Adrenal gland (tissue), 9 donors: ENCODE measurements at regions not wholly inside any gene's neighbourhood (a gene's known extent, or its start where the extent isn't known, plus 50 kb on each side); places are given as distances from the start of the nearest gene placed in this dataset.

Experiments
- DNase-seq, 7 donors: peaks; one replicate each; pipeline ENCODE4 v3.0.0-alpha.2; 2019 to 2020
- H3K27ac ChIP-seq, 5 donors: fragments of 200-600 bp; sonication (generic) in 4 of 5; 1 replicate in 3 of 5; 2 replicates in 2 of 5; pipeline versions ENCODE4 v1.5.1 to v1.8.0; 2016 to 2020; ENCODE audit warnings: mild to moderate bottlenecking in 1 of 5
- H3K27me3 ChIP-seq: fragments of 200-600 bp; 2 replicates; pipeline ENCODE4 v1.8.0; 2021
- H3K36me3 ChIP-seq, 2 donors: fragments of 200-600 bp; replicated peaks in 1 of 2; 1 replicate in 1 of 2; 2 replicates in 1 of 2; pipeline versions ENCODE4 v1.5.1 to v1.8.0; 2018 to 2022
- H3K4me1 ChIP-seq, 2 donors: fragments of 200-600 bp; replicated peaks in 1 of 2; 1 replicate in 1 of 2; 2 replicates in 1 of 2; pipeline versions ENCODE4 v1.5.1 to v1.8.0; 2018 to 2021
- H3K4me3 ChIP-seq, 4 donors: fragments of 200-600 bp; sonication (generic) in 3 of 4; one replicate each; pipeline ENCODE4 v1.5.1; 2016 to 2018
- H3K9me3 ChIP-seq, 3 donors: fragments of 200-600 bp; sonication (generic) in 1 of 3; replicated peaks in 1 of 3; 1 replicate in 2 of 3; 2 replicates in 1 of 3; pipeline versions ENCODE4 v1.5.1 to v1.8.0; 2016 to 2021
- POLR2A ChIP-seq, 2 donors: fragments of 450-650 bp; IDR thresholded peaks; one replicate each; pipeline ENCODE4 v1.6.1; 2017; ENCODE audit warnings: antibody characterized with exemption in 2 of 2, mild to moderate bottlenecking in 2 of 2, moderate library complexity in 1 of 2
- WGBS, 4 donors: extraction: QIAGEN DNeasy Blood & Tissue Kit in 2 of 4; methylation state at CpG; one replicate each; pipeline versions ENCODE4 v1.1.5 to v1.1.7; 2013 to 2017; 5-methylcytosine and 5-hydroxymethylcytosine counted together
- intact Hi-C, 2 donors: fragments of 100-400 bp; cut with DNase I; formaldehyde crosslinking; loops; one replicate each; pipeline versions ENCODE4 v1.14.1 to v1.15.0; 2022 to 2023
- TF ChIP-seq, protein P1 (sequence below), 6 experiments: fragments of 450-650 bp in 4 of 6; fragments of 200-600 bp in 2 of 6; sonication (generic) in 1 of 6; IDR thresholded peaks; 1 replicate in 5 of 6; 2 replicates in 1 of 6; pipeline versions ENCODE4 v1.5.1 to v1.8.0; 2016 to 2021; ENCODE audit warnings: antibody characterized with exemption in 6 of 6, mild to moderate bottlenecking in 2 of 6, moderate library complexity in 1 of 6
- donor health status: healthy with polysubstance abuse.
- donor health status: Bipolar disorder and iron deficiency.
- donor health status: DM: yes; HTN: yes; CAD: no.
- donor health status: DM: no; HTN: no; CAD: no.
- donor health status: DM: no; HTN: no; CAD: no.

DNA sequence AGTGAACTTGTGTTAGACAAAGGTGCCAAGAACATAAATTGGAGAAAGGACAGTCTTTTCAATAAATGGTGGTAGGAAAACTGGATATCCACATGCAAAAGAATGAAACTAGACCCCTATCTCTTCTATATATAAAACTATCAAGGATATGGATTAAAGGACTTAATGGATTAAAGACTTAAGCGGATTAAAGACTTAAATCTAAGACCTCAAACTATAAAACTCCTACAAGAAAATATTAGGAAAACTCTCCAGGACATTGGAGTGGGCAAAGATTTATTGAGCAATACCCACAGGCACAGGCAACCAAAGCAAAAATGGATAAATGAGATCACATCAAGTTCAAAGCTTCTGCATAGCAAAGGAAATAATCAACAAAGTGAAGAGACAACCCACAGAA, 242.9 kb upstream of the MEOX2 start:
- intact Hi-C loops, result no loop called here
- 72 to 85% (median 78%) methylated on average over 1 of the region's 1 CpG for WGBS, 4 donors

DNA sequence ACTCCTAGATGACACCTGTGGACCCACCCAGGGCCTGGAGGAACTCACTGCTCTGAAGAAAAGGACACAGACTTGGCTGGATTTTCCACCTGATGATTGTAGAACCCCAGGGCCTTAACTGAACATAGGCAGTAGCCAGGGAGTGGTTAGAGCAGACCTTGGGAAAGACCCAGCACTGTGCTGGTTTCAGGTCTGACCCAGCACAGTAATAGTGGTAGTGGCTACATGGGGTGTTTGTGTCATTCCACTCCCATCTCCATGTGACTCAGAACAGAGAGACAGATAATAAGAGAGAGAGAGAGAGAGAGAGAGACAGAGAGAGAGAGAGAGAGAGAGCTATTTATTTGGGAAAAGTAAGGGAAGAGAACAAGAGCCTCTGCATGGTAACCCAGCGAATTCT, 239.1 kb upstream of the MEOX2 start:
- Histone ChIP-seq H3K27me3 (no peaks in the 10 kb centered on the region), H3K27ac (no peak overlapping the region), H3K36me3 (no peaks in the 10 kb centered on the region), H3K4me3 (no peak overlapping the region), H3K4me1 (no peaks in the 10 kb centered on the region), H3K9me3 (no peaks in the 10 kb centered on the region)
- no peak for DNase-seq
- TF ChIP-seq, protein P1, sequence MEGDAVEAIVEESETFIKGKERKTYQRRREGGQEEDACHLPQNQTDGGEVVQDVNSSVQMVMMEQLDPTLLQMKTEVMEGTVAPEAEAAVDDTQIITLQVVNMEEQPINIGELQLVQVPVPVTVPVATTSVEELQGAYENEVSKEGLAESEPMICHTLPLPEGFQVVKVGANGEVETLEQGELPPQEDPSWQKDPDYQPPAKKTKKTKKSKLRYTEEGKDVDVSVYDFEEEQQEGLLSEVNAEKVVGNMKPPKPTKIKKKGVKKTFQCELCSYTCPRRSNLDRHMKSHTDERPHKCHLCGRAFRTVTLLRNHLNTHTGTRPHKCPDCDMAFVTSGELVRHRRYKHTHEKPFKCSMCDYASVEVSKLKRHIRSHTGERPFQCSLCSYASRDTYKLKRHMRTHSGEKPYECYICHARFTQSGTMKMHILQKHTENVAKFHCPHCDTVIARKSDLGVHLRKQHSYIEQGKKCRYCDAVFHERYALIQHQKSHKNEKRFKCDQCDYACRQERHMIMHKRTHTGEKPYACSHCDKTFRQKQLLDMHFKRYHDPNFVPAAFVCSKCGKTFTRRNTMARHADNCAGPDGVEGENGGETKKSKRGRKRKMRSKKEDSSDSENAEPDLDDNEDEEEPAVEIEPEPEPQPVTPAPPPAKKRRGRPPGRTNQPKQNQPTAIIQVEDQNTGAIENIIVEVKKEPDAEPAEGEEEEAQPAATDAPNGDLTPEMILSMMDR (IDR thresholded peaks at IDR 0.05), result no peak
- no peak for TF ChIP-seq POLR2A (IDR thresholded peaks at IDR 0.05)
- WGBS, 4 donors, result 79 to 100% (median 90%) methylated on average over 1 of the region's 1 CpG
- intact Hi-C loops, result no loop called here

More for the DNA sequence above, 242.9 kb upstream of the MEOX2 start:
- H3K9me3 ChIP-seq, result no peaks in the 10 kb centered on the region
- H3K4me3 ChIP-seq, result no peak overlapping the region
- H3K27me3 ChIP-seq, result no peaks in the 10 kb centered on the region
- H3K36me3 ChIP-seq, result no peaks in the 10 kb centered on the region
- DNase-seq, result no peak
- no peak overlapping the region for H3K27ac ChIP-seq
- no peaks in the 10 kb centered on the region for H3K4me1 ChIP-seq
- TF ChIP-seq, protein P1 (IDR thresholded peaks at IDR 0.05), result no peak
- TF ChIP-seq POLR2A (IDR thresholded peaks at IDR 0.05), result no peak

DNA sequence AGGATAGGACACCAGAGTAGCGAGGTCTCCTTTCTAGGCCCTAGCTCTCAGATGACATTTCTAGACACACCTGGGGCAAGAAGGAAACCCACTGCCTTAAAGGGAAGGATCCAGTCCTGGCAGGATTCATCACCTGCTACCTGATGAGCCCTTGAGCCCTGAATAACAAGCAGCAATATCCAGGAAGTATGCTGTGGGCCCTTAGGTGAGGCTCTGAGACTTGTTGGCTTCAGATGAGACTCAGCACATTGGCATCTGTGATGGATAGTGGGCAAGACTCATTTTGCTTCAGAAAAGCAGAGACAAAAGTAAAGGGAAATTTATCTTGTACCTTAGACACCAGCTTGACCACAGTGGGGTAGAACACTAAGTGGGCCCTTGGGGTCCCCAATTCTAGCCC, 238.4 kb upstream of the MEOX2 start:
- TF ChIP-seq, protein P1 (IDR thresholded peaks at IDR 0.05), result no peak
- TF ChIP-seq POLR2A (IDR thresholded peaks at IDR 0.05), result no peak
- WGBS, 4 donors, result 63 to 95% (median 87%) methylated on average over 1 of the region's 1 CpG; no CpG with 5 or more reads in 1 of the 4 donors
- no peak overlapping the region for H3K4me3 ChIP-seq
- H3K9me3 ChIP-seq, result no peaks in the 10 kb centered on the region
- intact Hi-C loops, result no loop called here
- no peaks in the 10 kb centered on the region for H3K27me3 ChIP-seq
- H3K27ac ChIP-seq, result no peak overlapping the region
- no peaks in the 10 kb centered on the region for H3K4me1 ChIP-seq
- no peaks in the 10 kb centered on the region for H3K36me3 ChIP-seq
- no peak for DNase-seq

DNA sequence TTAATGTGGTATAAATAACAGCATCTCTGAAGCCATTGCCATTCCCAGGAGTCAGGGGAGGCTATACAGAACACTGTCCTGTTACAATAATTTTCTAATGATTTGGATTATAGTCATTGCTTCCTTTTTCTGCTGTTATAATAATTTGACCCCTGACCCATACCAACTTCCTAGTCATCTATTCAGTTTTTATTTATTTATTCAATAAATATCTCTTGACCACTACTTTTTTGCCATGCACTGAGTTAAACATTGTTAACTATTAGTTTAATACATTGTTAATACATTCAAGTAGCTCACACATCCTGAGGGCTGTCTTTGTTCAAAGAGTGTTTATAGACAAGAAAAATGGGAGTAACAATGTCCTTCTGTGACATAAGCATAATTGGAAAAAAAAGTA, 235.5 kb upstream of the MEOX2 start:
- no peaks in the 10 kb centered on the region for H3K9me3 ChIP-seq
- DNase-seq, result no peak
- no peaks in the 10 kb centered on the region for H3K27me3 ChIP-seq
- no peak overlapping the region for H3K27ac ChIP-seq
- TF ChIP-seq POLR2A (IDR thresholded peaks at IDR 0.05), result no peak
- TF ChIP-seq, protein P1 (IDR thresholded peaks at IDR 0.05), result no peak
- no peaks in the 10 kb centered on the region for H3K4me1 ChIP-seq
- H3K4me3 ChIP-seq, result no peak overlapping the region
- intact Hi-C loops, result no loop called here
- no peaks in the 10 kb centered on the region for H3K36me3 ChIP-seq
